GM21381 (cell line): ENCODE measurements at regions not wholly inside any gene's neighbourhood (a gene's known extent, or its start where the extent isn't known, plus 50 kb on each side); places are given as distances from the start of the nearest gene placed in this dataset.

Experiments
- ATAC-seq: cut with Tn5 transposase; IDR thresholded peaks from one replicate; pipeline ENCODE4 v1.9.1; 2021; ENCODE audit warnings: mild to moderate bottlenecking, moderate library complexity; ENCODE audit not compliant: unreplicated experiment

DNA sequence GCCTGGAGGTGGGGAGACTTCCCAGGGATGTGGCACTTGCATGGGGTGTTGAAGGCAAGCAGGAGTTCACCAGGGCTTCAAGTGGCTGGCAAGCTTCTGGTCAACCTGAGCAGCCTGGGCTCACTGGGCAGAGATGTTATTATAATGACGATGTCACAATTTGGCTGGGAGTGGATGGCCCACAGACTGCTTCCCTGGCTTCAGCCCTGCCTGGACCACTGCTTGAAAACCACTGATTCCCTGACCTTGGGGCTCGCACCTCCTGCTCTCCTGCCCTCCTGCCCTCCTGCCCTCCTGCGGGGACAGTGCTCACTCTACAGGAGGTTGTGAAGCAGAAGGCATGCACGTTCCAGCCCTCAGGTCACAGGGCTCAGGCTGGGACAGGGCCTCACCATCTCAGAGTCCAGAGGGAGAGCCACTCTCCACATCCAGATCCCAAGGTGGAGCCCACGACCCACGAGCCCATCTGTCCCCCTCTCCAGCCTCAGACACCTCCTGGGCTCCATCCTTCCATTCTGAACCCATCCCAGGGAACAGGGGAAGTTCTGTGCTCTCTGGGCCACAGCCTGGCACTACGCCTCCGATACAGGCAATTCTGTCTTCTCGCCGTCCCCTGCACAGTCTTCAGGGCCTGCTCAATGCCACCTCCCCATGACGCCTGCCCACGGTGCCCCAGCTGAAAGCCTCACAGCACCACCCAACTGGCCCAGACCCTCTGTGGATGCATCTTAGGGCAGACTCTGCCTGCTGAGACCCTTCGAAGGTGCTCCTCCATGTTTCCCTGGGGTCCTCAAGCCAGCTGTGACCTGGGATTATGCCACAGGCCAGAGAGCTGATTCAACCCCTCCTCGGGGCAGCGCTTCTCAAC is 241.6 kb upstream of the RAB6C start:
- no peak for ATAC-seq

DNA sequence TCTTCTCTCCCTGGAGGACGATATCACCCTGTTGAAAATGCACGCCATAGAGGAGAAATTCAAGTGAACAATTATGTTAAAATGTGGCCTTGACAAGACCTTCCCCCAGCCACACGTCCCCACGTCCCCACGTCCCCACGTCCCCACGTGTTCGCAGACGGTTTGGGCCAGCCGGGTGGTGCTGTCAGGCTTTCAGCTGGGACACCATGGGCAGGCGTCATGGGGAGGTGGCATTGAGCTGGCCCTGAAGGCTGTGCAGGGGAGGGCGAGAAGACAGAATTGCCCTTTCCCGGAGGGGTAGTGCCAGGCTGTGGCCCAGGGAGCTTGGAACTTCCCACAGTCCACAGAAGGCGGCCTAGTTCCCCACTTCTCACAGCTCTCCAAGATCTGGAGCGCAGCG is 240.7 kb upstream of the RAB6C start:
- no peak for ATAC-seq

DNA sequence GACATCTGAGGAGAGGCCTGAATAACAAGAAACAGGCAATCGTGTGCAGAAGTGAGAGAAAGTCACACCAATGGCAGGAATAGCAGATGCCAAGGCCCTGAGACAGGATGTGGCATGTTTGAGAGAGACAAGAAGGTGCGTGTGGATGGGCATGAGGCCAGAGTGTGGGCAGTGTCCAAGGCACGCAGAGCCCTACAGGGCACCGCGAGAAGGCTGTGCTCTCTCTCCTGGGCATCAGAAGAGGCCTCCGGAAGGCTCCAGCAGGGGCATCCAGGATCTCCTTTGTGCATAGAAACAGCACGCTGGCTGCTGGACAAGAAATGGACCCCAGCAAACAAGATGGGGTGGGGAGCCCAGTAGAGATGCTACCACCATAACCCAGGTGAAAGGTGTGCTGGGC is 239.0 kb upstream of the RAB6C start:
- ATAC-seq, result no peak

DNA sequence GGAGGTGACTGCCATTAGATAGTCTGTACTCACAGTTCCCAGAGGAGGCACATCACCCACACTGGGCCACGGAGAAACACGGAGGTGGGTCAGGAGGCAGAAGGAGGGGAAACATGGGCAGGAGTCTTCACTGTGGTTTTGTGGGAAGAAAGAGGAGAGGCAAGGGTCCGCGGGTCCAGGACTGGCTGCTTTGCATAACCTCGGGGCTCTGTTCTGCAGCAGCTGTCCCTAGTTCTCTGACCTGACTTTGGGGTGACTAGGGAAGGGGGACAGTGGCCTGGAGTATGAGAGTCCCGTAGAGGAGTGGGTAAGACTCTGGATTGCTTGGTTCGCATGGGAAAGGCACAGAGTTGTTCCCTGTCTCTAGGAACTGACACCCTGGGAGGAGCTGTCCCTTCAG is 238.3 kb upstream of the RAB6C start:
- ATAC-seq, result no peak

DNA sequence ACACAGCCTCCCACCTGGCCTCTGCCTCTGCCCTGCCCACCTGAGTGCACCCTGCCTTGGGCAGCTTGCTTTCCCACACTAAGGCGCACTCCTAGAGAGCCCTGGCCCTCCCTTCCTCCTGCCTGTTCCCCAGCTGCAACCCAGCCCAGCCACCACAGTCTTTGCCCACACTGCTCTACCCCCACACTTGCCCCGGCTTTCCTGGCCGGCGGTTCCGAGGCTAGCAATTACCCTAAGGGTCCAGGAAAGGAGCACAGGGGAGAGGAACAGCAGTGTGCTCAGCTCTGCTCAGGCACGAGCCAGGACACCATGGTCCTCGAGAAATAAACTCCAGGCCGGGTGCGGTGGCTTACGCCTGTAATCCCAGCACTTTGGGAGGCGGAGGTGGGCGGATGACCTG is 237.8 kb upstream of the RAB6C start:
- ATAC-seq, result no peak

DNA sequence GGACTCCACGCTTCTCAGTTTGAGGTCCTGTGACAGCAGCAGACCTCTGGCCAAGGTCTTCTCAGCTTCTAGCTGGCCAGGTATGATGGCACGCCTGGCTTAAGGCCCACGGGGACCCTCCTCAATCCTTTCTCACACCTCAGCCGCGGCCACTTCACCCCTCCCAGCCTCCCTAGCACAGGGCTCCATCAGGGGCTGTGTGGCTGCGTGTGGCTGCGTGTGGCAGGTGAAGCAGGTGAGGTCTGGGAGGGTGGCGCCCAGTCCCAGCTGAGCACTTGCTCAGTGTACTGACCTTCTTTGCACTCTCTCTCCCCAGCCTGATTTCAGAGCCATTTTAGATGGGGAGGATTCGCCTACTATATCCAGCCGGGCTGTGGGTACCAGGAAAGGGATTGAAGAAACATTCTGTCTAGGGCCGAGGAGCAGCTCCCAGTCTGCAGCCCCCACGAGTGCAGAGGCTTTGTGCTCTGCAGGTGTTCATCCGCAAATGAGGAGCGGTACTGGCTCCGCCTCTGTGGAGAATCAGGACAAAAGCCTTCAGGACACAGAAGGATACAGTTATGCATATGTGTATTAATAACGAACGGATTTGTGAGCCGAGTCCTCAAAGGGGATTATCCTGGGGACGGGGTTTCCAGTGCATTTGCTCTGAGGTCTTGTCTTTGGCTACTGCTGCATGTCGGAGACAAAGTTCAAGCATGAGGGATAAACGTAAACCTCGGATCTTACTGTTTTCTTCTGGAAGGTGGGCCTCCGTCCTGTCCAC is 236.9 kb upstream of the RAB6C start:
- ATAC-seq, result no peak

DNA sequence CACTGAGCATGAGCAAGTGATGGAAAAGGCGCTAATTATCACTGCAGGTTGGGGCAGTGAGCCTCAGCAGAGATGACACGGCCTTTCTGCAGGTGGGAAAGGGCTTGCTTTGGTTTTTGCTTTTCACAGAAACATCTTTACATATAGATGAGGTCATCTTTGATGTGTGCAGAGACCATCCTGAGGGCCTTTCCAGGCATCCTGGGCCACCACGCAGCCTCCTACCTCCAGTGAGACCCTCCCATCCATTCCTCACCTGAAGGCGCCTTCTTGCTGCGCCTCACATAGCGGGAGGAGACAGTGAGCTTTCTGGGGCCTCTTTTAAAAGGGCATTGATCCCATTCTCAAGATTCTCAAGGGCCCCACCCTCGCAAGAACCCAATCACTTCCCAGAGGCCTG is 235.3 kb upstream of the RAB6C start:
- ATAC-seq, result no peak

DNA sequence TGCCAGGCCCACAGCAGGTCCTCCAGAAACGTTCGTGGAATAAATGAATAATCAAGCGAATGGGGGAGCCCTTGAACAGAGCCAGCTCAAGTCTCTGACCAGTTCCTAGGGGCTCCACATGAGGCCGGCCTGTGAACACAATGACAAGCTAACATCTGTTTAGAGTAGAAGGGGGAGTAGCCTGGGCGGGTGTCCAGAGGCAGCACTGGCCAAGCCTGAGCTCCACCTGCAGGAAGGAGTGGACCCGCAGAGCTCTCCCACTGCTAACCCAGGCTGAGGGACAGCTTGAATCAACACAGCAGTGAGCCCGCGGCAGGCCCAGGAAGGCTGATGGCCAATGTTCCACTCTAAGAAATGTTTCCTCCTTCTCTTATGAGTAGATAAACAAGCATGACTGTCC is 234.8 kb upstream of the RAB6C start:
- no peak for ATAC-seq

DNA sequence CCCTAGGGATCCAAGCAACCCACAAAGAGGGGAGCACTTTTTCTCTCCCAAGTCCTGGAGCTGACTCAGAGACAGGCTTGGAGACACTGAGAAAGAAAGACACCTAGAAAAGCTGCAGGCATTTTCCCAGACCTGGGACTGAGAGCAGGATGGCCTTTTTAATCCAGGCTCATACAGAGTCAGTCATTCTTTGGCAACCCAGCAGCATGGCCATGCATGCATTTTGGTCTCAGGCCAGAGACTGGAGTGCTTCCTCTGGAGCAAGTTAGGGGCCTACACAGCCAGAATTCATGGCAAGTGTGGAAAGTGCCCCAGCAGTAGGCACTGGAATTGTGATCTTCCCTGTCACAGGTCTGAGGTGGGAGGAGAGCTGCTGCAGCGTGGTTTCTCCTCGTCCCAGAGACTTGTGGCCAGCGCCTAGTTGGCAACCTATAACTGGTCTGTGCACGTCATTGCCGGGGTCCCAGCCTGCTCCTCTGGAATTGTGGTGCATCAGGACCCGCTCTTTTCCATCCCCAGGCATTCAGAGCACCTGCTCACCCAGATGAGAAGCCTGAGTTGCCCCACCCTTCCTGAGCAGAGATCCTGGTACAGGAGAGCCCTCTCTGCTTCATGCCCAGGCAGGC is 231.9 kb upstream of the RAB6C start:
- no peak for ATAC-seq

DNA sequence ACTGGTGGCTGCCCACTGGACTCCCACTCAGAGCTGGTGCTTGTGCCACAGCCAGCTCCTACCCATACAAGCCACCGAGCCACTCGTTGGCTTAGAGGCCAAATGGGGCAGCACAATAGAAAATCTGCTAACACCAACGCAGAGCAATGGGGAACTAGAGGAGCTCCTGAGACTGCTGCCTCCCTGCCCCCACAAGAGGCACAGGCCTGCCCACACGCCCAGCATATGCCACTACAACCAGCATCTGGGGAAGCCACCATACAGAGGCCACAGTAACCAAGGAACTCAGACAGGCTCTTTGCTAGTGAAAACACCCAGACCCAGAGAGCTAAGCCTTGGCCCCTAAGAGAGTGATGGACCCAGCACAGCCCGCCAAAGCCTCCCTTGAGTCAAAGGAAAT is 231.2 kb upstream of the RAB6C start:
- ATAC-seq, result no peak

DNA sequence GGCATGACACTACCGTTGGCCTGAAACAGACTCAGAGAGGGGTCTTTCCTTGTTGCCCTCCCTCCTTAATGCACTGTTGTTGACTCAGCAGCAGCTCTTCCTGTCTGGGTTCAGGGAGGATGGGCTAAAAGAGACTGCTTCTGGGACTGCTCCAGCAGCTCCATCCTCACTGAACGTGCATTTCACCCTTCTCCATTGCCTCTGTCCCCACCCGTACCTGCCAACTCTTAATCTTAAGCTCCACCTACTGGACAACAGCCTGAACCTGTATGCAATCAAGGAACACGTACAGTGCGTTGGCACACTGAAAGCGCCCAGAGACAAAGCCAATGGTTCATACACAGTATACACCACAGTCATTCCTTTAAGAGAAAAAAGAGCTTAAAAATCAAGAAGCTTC is 230.8 kb upstream of the RAB6C start:
- ATAC-seq, result no peak

DNA sequence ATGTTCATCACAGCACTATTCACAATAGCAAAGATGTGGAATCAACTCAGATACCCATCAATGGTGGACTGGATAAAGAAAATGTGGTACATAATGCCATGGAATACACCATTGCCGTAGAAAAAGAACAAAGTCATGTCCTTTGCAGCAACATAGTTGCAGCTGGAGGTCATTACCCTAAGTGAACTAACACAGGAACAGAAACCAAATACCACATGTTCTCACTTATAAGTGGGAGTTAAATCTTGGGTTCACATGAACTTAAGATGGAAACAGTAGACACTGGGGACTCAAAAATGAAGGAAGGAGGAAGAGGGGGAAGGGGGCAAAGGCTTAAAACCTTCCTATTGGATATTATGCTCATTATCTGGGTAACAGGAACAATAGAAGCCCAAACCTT is 228.1 kb upstream of the RAB6C start:
- no peak for ATAC-seq

DNA sequence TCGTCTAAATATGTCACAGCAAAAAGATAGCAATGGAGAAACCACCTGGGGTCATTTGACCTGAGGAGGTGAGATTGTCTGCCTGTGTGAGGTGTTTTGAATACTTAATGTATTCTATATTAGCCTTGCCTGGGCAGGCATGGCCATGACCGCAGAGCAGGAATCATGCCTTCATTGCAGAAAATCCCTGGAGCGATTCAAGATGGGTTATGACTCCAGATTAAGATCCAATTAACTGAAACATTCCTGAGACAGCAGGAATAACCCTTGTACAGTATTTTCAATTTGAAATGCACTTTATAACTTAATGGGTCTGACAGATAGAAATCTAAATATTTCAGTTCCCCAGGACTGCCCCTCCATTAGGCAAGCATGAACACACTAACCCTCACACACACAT is 227.3 kb upstream of the RAB6C start:
- ATAC-seq, result no peak

DNA sequence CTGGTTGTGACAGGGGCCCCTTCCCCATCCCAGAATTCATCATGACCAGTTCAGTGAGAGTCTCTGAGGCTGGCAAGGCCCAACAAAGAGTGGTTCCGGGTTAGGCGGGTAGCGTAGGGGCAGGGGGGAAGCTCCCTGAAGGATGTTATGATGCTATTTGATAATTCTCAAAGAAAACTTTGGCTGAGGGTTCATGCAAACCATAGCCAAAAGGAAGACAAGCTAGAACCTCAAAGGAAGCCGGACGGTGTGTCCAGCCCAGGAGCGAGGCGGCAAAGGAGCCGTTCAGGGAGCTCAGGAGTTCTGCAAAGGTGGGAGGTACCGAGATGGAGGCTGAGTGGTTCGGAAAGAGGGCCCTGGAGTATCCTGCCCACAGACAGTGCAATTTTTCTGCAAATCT is 226.8 kb upstream of the RAB6C start:
- no peak for ATAC-seq

DNA sequence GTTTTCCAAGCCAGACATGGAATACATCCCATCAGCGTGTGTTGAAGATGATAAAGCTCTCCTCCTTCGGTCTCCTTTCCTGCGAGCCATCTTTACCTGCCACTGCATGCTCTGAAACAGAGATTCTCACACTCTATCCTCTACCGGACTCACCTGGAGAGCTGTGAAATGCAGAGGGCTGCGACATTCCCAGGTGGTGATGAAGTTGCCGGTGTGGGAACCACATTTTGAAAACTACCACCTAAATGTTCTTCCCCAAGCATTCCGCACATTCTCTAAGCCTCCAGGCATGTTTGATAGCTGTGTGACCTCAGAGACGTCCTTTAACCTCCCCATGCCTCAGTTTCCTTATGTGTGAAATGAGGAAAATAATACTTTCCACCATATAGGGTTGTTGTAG is 226.2 kb upstream of the RAB6C start:
- ATAC-seq, result no peak

DNA sequence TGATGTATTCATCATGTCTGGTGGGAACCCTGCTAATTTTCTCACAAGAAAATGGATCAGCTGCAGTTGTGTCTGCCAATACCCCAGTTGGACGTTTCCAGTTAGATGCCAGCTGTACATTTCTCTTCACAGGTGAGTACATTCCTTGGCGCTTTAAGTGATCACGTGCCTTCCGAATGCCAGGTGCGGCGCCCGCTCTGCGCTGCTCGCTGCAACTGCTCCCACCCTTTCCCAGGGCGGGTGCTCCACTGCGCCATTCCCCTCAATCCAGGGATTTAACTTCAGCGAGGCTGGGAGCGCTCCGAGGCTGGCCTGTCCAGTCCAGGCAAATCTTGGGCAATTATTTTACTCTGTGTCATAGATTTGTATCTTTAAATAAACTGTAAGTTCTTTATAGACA is 225.0 kb upstream of the RAB6C start:
- ATAC-seq, result no peak

DNA sequence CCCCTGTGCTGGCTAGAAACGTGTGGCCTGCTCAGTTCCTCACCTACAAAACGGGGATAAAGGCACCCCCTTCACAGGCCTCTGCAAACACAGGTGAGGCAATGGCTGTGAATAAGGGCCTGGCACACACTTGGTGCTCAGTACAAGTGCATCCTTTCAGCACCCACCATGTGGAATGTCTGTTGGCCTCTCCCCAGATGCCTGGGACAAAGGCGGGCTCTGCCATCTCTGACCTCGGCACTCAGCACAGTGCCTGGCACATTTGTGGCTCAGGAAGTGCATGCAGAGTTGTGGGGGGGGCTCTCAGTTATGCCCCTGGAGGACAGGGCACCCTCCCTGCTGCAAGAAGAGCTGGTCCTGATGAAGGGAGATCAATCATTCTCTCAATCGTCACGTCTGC is 224.6 kb upstream of the RAB6C start:
- ATAC-seq, result no peak

DNA sequence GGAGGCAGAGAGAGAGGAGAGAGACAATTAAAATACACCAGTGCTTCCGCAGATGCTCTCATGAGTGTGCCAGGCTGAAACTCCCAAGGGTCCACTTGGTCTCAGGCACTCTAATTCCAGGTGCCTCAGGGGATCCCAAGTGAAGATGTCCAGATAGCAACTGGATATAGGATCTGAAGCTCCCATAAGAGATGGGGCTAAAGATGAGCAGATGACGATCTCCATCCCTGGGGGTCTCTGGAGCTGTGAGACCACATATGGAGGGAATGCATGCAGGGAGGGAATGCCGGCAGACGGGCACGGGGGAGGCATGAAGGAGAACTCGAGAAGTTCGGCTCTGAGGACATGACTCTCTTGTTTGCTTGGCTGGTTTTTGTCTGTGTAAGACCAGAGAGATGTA is 223.7 kb upstream of the RAB6C start:
- ATAC-seq, result no peak

DNA sequence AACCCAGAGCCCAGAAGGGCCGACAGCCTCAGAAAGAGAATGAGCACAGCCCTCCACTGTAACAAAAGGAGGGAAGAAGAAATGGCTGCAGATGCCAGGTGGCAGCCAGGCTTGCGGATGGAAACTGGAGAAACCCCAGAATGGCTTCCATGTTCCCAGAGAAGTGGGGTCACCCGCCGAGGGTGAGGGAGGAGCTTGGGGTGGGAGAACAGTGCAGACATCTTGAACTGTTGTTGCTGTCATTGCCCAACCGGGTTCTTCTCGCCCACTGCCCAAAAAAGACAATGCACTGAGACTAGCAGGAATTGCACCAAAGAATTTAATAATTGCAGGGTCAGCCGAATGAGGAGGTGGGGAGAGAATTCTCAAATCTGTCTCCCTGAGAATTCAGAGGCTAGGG is 223.2 kb upstream of the RAB6C start:
- ATAC-seq, result no peak

DNA sequence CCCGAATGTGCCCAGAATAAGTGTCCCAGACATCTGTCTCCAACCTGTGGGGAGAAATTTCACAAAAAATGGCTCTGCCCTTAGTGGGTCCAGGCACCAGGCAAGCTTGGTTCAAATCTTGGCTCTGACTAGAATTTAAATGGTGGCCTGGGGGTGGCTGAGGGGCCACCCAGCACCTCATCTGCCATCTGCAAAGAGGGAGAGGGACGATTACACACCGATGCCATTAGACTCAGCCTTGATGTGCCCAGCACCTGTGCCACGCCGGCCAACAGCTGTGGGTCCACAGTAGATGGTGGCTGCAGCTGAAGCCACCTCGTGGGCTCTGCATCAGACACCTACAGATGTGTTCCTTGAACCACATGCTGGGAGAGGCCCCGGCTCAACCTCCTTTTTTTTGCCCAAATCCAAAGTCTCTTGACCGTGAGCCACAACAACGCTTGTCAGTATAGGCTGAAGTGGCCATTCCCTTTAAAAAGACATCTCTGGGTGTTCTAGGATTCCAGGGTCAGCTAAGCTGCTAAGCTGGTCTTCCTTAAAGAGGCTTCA is 222.0 kb upstream of the RAB6C start:
- no peak for ATAC-seq

DNA sequence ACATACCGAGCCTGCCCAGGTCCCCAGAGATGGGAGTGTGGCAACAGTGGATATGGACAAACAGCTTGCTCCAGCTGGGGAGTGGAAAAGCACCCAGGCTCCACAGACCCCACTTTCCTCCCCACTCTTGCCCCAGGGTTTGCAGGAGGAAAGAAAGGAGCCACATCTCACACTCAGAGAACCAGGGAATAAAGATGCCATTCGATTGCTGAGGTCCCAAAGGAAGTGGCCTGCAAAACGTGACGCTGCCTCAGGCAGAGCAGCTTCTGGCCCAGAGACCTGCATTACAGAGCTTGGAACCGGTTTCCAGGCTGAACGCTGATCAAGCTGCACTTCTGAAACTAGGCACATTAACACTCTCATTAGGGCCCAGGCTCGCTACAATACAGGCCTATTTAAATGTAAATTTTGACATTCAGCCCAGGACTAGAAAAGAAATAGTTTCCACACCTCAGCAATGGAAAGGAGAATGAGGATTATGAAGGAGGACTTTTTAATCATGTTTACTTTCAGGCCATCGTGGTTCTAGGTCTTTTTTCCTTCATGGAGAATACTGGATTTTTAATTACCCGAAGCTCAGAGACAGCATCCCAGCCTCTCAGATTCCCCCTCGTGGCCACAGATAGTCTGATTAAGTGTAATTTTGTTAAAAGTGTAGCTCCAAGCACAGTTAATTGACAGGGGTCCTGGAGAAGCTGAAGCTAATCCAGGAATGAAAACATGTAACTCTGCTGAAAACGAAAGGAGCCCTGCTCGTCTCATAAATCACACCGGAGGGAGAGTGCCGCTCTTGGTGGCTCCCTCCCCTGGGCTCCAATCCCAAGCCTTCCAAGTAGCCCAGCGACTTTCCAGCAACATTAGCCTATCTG is 221.3 kb upstream of the RAB6C start:
- ATAC-seq, result no peak
